ENCODE measurements at regions not wholly inside any gene's neighbourhood (a gene's known extent, or its start where the extent isn't known, plus 50 kb on each side); places are given as distances from the start of the nearest gene placed in this dataset.
"Not testable (repeated sequence)": the region's sequence is repeated elsewhere in the genome, so short reads cannot be mapped to it uniquely, and the experiment has no call there.

DNA sequence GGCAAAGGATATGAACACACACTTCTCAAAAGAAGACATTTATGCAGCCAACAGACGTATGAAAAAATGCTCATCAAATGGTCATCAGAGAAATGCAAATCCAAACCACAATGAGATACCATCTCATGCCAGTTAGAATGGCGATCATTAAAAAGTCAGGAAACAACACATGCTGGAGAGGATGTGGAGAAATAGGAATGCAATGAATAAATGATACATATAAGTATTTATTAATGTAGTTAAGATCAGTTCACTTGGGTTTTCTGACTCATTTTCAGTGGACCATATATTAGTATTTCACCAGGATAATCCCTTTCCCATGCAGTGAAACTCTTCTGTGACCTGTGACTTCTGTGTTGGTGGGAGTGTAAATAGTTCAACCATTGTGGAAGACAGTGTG is 110.1 kb downstream of the ATXN3L start:
- H3K4me1 Mint-ChIP-seq, H3K36me3 Mint-ChIP-seq, H3K27ac Mint-ChIP-seq, H3K4me3 Mint-ChIP-seq, H3K9me3 Mint-ChIP-seq: not testable (repeated sequence)
- peaks cover 12% of the 10 kb centered on the region for H3K27me3 Mint-ChIP-seq

DNA sequence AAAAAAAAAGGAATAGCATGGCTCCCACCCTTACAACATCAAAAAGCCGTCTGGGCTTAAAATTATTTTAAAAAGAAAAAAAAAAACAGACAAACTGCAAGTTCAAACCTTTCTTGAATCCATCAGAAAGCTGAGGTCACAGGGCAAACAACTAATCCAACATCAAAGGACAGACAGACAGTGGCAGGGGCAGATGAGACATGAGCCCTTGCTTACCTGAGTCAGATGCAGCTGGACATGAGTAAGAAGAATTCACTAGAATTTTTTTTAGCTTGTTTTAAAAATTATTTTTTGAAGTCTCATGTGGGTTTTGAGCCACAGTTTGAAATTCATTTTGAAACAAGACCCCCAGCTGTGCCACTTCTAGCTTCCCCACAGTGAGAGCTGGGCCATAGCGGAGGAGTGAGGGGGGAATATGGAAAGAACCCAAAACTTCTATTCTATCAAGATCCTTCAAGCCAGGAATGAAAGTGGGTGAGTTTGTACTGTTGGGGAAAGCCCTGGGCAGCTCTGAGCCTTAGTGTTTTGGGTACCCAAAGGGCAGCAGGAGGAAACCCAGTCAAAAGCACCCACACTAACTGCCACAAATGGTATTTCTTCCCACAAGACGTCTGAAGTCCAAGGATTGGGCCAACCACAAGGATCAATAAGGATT is 111.4 kb downstream of the ATXN3L start:
- Mint-ChIP-seq H3K27me3 (peaks cover 17% of the 10 kb centered on the region), H3K27ac (no peak overlapping the region), H3K4me1 (no peaks in the 10 kb centered on the region), H3K9me3 (peaks cover 0 to 4% (median 4%) of the 10 kb centered on the region in 3 donors), H3K36me3 (no peaks in the 10 kb centered on the region), H3K4me3 (no peak overlapping the region)

DNA sequence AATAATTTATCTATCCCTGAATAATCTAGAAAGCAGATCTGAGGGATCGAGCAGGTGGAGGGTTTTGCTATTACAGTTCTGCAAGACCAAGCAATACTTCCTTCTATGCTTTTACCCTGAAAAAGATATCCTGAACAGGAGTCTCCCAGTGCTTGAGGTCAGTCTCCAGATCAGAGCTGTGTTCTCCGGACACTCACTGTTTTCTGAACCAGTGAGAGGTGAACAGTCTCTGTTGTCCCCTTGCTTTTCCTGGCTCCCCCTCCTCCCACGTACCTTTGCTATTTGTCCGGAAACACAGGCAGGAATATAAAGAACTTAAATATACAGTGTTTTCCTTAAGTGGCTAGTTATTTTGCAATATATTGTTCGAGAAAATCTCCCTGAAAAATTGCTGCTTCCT is 116.6 kb downstream of the ATXN3L start:
- Mint-ChIP-seq H3K4me1 (no peaks in the 10 kb centered on the region), H3K27ac (no peak overlapping the region), H3K4me3 (no peak overlapping the region), H3K36me3 (no peaks in the 10 kb centered on the region), H3K27me3 (peaks cover 19% of the 10 kb centered on the region), H3K9me3 (peaks cover 0 to 4% (median 2%) of the 10 kb centered on the region in 3 donors)

- Mint-ChIP-seq H3K27ac (no peak overlapping the region), H3K9me3 (peaks cover 0 to 4% (median 2%) of the 10 kb centered on the region in 3 donors), H3K36me3 (no peaks in the 10 kb centered on the region), H3K27me3 (peaks cover 24% of the 10 kb centered on the region), H3K4me3 (no peak overlapping the region), H3K4me1 (no peaks in the 10 kb centered on the region)
Measured at GRCh38 chrX:13201605-13202219, 118.1 kb downstream of the ATXN3L start.

DNA sequence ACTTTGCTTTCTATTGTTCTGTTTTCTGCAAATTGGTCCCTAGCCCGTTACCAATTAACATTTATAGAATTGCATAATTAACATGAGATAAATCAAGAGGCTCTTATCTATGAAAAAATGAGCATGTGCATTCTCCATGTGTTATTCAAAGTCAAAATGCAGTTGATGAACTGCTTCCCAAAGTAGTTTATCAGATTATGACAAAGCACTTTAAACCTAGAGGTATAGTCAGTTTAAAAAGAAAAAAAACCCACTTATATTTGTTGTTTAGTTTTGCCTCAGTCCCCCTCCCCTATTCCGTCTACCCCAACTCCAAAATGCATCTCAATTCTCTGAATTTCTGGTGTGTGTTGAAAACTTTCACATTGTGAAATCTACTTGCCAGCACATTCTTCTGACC is 119.5 kb downstream of the ATXN3L start:
- Mint-ChIP-seq H3K27ac (no peak overlapping the region), H3K9me3 (peaks cover 0 to 4% (median 2%) of the 10 kb centered on the region in 3 donors), H3K36me3 (no peaks in the 10 kb centered on the region), H3K27me3 (peaks cover 19% of the 10 kb centered on the region), H3K4me3 (no peak overlapping the region), H3K4me1 (no peaks in the 10 kb centered on the region)

DNA sequence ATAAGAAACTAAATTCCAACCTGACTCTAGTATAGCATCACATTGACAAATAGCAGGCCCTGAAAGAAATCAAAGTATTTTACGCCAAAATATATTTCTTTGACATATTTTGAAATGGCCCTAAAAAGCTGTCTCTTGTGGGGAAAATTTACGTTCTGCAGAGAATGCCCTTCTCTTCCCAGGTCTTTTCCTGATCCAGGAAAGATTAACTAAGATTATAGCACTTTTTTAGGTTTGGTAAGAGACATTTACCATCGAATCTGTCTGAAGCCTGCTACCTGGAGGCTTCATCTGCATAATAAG is 121.1 kb downstream of the ATXN3L start:
- H3K9me3 Mint-ChIP-seq, result peaks cover 0 to 2% (median 0%) of the 10 kb centered on the region in 3 donors
- no peak overlapping the region for H3K27ac Mint-ChIP-seq
- no peaks in the 10 kb centered on the region for H3K36me3 Mint-ChIP-seq
- H3K4me1 Mint-ChIP-seq, result peaks cover 0 to 8% (median 0%) of the 10 kb centered on the region in 3 donors
- H3K27me3 Mint-ChIP-seq, result peaks cover 15% of the 10 kb centered on the region
- no peak overlapping the region for H3K4me3 Mint-ChIP-seq

- Mint-ChIP-seq H3K27me3 (peaks cover 10% of the 10 kb centered on the region), H3K36me3 (no peaks in the 10 kb centered on the region), H3K4me3 (no peak overlapping the region), H3K4me1 (peaks cover 0 to 8% (median 0%) of the 10 kb centered on the region in 3 donors), H3K27ac (no peak overlapping the region), H3K9me3 (peaks cover 0 to 2% (median 0%) of the 10 kb centered on the region in 3 donors)
Measured at GRCh38 chrX:13198056-13198761, 121.6 kb downstream of the ATXN3L start.

DNA sequence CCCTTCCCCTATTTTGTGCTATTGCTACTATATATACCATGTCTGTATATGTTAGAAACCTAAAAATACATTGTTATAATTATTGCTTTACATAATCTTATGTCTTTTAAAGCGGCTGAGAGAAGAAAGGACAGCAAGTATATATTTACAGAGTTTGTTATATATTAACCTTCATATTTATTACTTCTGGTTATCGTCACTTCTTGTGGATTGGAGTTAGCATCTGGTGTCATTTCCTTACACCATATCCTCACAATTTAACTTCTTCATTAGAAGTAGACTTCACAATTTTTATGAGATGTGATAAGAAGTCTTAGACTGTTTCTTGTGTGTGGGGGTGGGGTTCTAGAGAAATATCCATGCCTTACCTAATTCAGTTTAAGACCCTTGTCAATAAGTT is 123.1 kb downstream of the ATXN3L start:
- Mint-ChIP-seq H3K9me3 (no peaks in the 10 kb centered on the region), H3K4me1 (peaks cover 0 to 8% (median 0%) of the 10 kb centered on the region in 3 donors), H3K4me3 (no peak overlapping the region), H3K27me3 (peaks cover 10% of the 10 kb centered on the region), H3K36me3 (no peaks in the 10 kb centered on the region), H3K27ac (no peak overlapping the region)

- H3K27me3 Mint-ChIP-seq, result peaks cover 9% of the 10 kb centered on the region
- H3K36me3 Mint-ChIP-seq, result no peaks in the 10 kb centered on the region
- peaks cover 0 to 8% (median 0%) of the 10 kb centered on the region in 3 donors for H3K4me1 Mint-ChIP-seq
- H3K9me3 Mint-ChIP-seq, result no peaks in the 10 kb centered on the region
- H3K27ac Mint-ChIP-seq, result no peak overlapping the region
- no peak overlapping the region for H3K4me3 Mint-ChIP-seq
Measured at GRCh38 chrX:13195340-13195739, 124.5 kb downstream of the ATXN3L start.

DNA sequence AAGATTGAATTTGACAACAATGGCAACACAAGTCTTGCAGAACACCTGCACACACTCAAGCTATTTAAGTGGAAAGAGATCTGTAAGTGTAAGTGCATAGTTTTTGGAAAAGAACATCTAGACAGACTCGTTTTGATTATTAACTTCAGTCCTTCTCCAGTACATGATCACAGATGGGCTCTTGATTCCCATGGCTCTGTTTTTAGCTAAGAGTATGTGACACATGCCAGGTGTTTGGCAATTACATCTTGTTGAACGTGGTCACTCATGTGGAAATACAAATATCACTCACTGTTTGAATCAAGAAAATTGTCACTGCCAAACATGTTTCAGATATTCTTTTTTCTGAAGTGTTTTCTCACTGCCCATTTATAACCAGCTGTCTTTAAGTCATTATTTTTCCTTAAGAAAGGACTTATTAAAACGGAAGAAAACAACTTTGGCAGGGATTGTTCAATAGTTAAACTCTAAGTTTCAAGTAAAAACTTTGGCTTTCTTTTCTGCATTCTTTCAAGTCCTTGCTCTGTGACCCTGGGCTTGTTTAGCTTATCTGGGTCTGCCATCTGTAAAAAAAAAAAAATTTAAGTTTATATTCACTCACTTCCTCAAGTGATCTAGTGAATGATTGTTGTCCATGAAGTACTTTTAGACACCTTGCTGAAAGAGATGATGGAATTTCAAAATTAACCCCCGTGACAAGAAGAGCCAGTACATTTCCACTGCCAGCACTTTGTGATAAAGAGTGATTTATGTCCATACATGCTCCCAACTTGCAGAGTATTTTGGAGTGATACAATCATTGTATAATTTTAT is 125.4 kb downstream of the ATXN3L start:
- no peaks in the 10 kb centered on the region for H3K9me3 Mint-ChIP-seq
- H3K27ac Mint-ChIP-seq, result no peak overlapping the region
- H3K36me3 Mint-ChIP-seq, result no peaks in the 10 kb centered on the region
- H3K4me1 Mint-ChIP-seq, result peaks cover 0 to 8% (median 0%) of the 10 kb centered on the region in 3 donors
- no peak overlapping the region for H3K4me3 Mint-ChIP-seq
- peaks cover 7% of the 10 kb centered on the region for H3K27me3 Mint-ChIP-seq

DNA sequence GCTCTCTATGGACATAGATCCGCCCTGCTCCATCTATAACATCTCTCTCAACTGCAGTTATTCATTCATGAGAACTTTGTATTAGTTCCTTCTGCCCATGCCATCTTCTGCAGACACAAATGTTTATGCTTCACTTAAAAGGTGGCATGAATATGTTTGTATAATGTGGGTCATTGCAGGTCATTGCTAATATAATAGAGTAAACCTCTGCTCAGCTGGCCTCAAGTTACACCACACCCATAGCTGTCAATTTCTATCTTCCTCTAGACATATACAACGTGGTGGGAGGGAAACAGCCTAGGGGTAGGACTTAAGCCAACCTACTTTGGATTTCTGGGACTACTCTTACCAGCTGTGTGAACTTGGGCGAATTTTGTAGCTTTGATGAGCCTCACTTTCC is 129.8 kb downstream of the ATXN3L start:
- no peak overlapping the region for H3K27ac Mint-ChIP-seq
- H3K27me3 Mint-ChIP-seq, result no peaks in the 10 kb centered on the region
- H3K36me3 Mint-ChIP-seq, result peaks cover 1% of the 10 kb centered on the region
- H3K4me3 Mint-ChIP-seq, result no peak overlapping the region
- H3K9me3 Mint-ChIP-seq, result peaks cover 0 to 5% (median 2%) of the 10 kb centered on the region in 3 donors
- peaks cover 0 to 8% (median 0%) of the 10 kb centered on the region in 3 donors for H3K4me1 Mint-ChIP-seq

GRCh38 chrX:13189380-13189779 is 130.5 kb downstream of the ATXN3L start:
- peaks cover 0 to 4% (median 0%) of the 10 kb centered on the region in 3 donors for H3K4me1 Mint-ChIP-seq
- H3K4me3 Mint-ChIP-seq, result no peak overlapping the region
- H3K36me3 Mint-ChIP-seq, result peaks cover 1% of the 10 kb centered on the region
- no peaks in the 10 kb centered on the region for H3K27me3 Mint-ChIP-seq
- peaks cover 0 to 5% (median 2%) of the 10 kb centered on the region in 3 donors for H3K9me3 Mint-ChIP-seq
- peak overlapping the region in 1 of 3 donors; percentile 55 for H3K27ac Mint-ChIP-seq

- Mint-ChIP-seq H3K4me3 (no peak overlapping the region), H3K4me1 (peaks cover 0 to under 1% (median 0%) of the 10 kb centered on the region in 3 donors), H3K27ac (peak overlapping the region in 1 of 3 donors; percentile 55), H3K36me3 (peaks cover 1% of the 10 kb centered on the region), H3K9me3 (peaks cover 0 to 5% (median 2%) of the 10 kb centered on the region in 3 donors), H3K27me3 (no peaks in the 10 kb centered on the region)
Measured at GRCh38 chrX:13188731-13189309, 131.0 kb downstream of the ATXN3L start.

DNA sequence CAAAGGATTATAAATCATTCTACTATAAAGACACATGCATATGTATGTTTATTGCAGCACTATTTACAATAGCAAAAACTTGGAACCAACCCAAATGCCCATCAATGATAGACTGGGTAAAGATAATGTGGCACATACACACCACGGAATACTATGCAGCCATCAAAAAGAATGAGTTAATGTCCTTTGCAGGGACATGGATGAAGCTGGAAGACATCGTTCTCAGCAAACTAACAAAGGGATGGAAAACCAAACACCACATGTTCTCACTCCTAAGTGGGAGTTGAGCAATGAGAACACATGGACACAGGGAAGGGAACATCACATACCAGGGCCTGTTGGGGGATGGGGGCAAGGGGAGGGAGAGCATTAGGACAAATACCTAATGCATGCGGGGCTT is 133.2 kb downstream of the ATXN3L start:
- not testable (repeated sequence) for H3K27ac Mint-ChIP-seq, H3K4me3 Mint-ChIP-seq, H3K9me3 Mint-ChIP-seq, H3K36me3 Mint-ChIP-seq, H3K27me3 Mint-ChIP-seq, H3K4me1 Mint-ChIP-seq

DNA sequence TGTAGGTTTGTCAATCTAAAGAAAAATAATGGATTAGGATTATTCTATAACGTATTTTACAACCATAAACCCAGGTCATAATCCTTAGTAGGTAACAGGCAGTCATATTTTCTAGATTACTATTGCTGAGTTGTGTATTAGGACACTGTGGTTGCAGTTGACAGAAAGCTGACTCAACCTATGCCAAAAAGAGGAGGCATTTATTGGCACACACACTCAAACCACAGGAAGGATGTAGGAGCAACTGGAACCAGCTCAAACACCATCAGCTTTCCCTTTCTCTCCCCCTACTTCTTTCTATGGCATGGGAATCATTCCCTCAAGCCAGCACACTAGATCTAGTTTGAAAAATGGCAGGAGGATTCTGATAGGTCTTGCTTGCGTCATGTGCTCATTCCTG is 136.4 kb upstream of the FAM9C start:
- no peaks in the 10 kb centered on the region for H3K4me1 Mint-ChIP-seq
- peaks cover 1% of the 10 kb centered on the region for H3K36me3 Mint-ChIP-seq
- no peak overlapping the region for H3K4me3 Mint-ChIP-seq
- H3K9me3 Mint-ChIP-seq, result peaks cover 0 to 2% (median 0%) of the 10 kb centered on the region in 3 donors
- no peak overlapping the region for H3K27ac Mint-ChIP-seq
- H3K27me3 Mint-ChIP-seq, result peaks cover 8% of the 10 kb centered on the region

All from IgD-negative memory B cell (primary cell).